Activated T-cell treated with anti-CD3 and anti-CD28 coated beads for 4 hours (primary cell): ENCODE measurements at regions not wholly inside any gene's neighbourhood (a gene's known extent, or its start where the extent isn't known, plus 50 kb on each side); places are given as distances from the start of the nearest gene placed in this dataset.
"Not testable (repeated sequence)": the region's sequence is repeated elsewhere in the genome, so short reads cannot be mapped to it uniquely, and the experiment has no call there.

Source experiments
- DNase-seq: peaks from one replicate; pipeline ENCODE4 v3.0.0-alpha.2; 2020

DNA sequence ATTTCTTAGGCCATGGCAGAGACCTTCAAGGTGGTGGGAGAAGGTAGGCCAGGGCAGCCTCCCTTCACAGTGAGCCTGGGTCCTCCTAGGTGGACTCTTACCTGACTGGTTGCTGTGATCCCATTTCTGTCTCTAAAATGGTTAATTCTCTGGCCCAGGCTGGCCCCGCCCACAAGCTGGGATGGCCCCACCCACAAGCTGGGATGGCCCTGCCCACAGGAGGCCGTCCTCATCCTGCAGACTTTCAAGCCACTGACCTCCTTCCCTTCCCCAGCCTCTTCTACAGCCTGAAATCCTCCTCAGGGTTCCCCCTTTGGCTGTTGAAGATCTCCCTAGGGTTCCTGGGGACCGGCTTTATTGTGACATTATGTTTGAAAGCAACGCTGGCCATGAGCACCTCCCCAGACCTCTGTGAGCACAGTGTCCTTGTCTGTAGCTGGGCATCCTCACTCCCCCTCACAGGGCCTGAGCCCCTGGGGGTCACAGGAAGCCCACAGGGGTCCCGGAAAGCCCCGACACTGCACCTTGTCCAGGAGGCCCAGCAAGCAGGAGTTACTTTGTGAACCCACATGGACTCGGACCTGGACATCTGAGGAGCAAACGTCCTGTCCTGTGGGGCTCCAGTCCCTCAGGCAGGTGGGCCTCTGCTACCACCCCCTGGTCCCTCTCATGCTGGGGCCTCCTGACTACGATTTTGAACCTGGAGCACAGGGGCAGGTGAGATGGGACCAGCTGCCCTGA, 621.7 kb downstream of the MATN1 start:
- no peak for DNase-seq

DNA sequence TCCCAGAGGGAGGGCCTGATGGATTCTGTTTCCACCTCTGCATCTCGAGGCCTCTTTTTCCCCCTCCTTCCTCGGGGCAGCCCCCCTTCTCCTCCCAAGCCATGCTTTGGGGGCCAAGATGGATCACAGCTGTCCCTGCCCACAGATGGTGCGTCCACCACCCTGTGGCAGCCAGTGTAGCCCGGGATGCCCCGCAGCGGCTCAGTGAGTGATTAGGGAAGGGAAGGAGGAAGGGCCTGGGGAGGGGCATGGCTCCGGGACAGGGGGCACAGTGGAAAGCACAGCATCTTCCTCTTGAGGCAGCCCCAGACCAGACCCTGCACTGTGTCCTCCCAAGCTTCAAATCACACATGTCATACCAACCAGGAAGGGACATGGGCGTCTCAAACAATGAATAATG, 622.4 kb downstream of the MATN1 start:
- DNase-seq: no peak

DNA sequence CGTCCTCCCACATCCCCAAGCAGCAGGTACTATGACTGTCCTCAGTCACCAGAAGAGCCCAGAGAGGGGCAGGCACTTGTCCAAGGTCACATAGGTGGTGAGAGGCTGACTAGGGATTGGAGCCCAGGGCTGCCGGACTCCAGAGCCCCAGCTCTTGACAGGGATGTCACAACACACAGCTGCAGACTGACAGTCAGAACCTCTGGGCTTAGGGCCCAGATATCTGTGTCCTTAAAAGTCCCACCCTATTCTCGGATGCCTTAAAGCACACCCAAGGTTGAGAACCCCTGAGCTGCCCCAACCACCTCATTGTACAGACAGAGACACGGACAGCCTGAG, 622.9 kb downstream of the MATN1 start:
- DNase-seq: no peak

DNA sequence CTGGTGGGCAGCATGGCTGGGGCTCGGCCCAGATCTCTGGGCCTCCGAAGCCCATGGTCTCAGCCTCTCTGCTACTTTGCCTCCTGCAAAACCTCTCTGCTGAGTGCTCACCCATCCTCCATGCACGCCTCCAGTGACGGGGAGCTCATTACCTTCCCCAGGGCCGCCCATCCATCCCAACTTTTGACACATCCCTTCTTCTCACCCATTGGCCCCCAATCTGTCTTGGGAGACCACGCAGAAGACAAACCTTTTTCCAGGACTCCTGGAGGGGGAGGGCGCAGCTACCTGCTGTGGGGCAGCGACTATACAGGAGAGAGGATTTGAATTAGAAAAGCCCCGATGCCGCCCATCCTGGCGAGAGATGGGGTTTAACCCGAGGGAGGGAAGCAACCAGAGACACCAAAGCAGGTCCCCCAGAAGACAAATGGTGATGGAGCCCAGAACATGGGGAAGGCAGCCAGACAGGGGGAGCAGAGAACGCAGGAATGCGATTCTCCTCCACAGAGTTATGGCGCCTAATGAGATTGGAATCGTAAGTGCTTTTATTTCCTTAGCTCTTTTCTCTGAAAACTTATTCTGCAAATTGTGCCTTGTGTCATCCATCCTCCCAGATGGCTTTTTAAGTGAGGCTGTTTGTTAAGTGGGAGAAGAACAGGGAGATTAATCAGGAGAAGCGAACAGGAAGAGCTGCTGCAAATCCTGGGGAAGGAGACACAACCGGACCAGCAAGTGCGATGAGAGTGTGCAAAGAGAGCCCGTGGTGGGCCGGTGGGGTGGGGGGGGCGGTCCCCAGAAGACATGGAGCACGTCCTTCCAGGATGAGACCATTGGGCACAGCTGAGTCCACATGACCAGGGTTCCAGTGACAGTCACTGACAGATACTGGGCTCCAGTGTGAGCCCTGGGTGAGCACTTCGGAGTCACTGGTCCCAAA, 623.5 kb downstream of the MATN1 start:
- no peak for DNase-seq

DNA sequence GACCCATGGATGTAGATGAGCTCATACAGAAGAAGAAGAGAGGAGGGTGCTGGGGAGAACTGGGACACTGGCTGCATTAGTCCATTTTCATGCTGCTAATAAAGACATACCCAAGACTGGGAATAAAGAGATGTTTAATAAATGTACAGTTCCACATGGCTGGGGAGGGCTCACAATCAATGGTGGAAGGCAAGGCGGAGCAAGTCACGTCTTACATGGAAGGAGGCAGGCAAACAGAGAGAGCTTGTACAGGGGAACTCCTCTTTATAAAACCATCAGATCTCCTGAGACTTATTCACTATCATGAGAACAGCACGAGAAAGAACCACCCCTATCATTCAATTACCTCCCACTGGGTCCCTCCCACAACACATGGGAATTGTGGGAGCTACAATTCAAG, 625.5 kb downstream of the MATN1 start:
- not testable (repeated sequence) for DNase-seq

DNA sequence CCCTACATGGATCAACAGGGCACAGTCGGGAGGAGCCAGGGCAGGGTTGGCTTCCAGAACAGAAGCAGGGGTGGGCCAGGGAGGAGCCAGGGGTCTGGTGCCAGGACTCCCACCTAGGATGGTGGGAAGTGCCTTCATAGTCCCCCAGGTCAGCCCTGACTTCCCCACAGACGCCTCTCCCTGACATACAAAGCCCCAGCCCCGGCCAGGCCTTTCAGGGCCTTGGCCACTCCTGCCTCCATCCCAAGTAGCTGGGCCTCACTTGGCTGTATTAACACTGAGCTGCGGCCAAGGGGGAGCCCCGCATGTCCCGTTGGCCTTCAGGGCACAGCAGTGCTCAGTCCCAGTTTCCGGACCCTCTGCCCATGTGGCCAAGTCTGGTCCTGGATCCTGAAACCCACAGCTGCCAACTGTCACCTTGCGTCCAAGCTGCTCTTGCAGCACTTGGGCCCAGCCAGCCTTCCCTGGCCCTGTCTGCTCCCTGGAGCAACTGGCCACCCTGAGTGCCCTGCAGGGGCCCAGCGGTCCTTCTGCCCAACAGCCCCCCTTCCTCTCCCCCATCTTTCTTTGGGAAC, 627.8 kb downstream of the MATN1 start:
- DNase-seq: no peak

DNA sequence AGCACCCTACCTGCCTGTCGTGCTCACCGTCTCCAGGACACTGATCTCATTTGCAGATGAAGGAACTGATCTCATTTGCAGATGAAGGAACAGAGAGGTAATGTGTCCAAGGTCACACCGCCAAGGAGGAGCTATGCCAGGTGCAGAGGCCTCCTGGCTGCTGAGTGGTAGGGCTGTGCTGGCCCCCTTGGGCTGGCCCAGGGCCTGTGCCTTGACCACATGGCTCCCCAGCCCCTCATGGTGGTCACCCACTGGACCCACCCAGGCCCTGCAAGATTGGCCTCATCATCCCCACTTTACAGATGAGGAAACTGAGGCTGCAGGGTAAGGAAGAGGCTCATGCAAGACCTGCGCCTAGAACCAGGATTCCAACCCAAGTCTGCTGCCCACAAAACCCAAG, 628.3 kb downstream of the MATN1 start:
- DNase-seq: no peak

DNA sequence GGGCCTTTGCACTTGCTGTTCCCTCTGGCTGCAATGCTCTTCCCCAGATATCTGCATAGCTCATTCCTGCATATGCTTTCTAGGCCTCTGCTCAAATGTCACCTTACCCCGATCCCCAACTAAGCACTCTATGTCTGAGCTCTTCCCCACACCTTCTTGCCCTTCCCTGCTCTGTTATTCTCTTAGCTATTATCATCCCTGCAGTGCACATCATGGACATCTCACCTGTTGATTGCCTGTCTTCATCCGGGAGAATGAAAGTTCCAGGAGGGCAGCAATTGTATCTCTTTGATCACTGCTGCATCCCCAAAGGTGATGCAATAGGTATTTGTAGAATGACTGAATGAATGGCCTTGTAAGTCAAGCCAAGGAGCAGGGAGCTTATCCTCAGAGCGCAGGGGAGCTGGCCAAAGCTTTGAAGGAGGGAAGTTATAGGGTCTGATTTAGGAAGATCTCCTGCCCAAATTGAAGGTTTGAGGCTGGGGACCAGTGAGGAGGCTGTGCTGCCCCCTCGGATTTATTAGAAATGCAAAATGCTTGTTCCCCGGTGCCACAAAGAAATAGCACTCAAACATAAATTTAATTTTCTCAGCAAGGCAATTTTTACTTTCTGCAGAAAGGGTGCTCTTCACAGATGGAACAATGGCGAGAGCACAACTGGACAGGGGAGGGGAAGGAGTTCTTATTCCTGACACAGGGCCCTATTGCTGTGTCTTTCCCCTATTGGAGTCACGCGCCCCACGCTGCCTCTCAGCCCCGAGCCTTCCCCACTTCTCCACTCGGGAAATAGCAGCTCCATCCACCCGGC, 631.1 kb downstream of the MATN1 start:
- no peak for DNase-seq

DNA sequence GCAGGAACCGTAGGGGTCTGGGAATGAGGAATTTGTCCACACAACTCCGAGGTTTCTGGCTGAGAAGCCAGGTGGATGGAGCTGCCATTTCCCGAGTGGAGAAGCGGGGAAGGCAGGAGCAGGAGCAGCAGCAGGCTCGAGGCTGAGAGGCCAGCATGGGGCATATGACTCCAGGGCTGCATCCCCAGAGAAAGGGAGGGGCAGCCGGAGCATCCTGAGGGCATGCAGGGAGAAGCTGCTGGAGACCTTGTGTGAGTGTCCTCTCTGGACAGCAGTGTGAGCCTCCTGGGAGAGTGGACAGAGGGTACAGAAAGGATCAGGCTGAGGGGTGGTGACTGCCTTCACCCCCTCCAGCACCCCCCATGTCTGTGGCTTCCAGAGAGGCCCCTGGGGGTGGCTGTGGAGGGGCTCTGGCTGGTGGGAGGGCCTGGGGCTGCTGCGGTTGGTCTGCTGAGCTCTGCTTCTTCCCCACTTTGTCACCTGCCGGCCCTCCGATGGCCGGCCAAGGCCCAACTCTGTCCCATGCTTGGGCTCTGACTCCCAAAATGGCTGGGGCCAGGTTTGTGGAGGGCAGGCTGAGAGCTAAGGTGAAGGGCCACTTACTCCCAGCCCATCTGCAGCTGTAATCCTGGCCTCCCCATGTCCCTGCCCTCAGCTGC, 633.1 kb downstream of the MATN1 start:
- DNase-seq: no peak

DNA sequence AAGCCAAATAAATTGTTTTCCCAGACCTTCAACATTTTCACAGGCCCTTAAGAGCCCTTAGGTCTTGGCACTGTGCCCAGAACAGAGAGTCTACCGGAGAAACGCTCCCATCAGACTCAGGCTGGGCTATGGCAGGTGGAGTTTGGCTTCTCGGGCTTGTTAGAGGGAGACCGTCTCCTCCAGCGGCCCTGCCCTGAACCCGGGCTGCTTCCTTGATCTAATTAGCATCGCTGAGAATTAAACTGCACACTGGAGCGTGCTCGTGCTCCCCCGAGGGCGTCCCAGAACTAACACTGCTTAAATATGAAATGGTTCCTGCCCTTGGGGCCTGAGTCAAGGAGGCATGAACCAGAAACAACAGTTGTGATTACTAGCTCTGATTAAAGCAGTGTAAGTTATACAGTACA, 634.4 kb downstream of the MATN1 start:
- DNase-seq: no peak

DNA sequence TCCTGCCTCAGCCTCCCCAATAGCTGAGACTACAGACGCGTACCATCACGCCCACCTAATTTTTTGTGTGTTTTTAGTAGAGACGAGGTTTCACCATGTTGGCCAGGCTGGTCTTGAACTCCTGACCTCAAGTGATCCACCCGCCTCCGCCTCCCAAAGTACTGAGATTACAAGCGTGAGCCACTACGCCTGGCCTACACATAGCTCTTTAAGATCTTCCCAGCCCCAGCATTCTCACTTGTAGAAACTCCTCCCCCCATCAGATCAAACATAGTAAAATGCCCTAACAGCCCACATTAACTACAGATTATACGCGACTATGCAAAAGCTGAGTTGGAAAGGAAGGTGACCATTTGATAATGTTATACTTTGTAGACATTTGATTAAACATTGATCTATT, 634.8 kb downstream of the MATN1 start:
- DNase-seq: no peak

DNA sequence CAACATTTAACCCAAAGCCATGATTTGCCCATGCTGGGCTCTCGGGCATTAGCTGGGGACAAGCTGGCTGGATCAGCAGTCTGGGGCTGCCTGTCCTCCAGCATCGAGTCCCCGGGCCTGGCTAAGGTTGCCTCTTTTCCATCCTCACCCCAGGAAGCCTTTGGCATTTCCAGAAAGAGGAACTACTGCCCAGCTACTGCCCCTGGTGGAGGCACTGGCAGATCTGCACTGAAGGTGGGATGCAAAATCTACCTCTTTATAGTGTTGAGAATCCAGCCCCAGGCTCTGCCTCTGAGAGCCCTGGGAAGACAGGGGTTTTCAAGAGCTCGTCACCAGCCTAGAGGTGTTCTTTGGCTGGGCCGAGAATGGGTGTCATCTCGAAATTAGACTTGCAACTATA, 635.9 kb downstream of the MATN1 start:
- DNase-seq: no peak

DNA sequence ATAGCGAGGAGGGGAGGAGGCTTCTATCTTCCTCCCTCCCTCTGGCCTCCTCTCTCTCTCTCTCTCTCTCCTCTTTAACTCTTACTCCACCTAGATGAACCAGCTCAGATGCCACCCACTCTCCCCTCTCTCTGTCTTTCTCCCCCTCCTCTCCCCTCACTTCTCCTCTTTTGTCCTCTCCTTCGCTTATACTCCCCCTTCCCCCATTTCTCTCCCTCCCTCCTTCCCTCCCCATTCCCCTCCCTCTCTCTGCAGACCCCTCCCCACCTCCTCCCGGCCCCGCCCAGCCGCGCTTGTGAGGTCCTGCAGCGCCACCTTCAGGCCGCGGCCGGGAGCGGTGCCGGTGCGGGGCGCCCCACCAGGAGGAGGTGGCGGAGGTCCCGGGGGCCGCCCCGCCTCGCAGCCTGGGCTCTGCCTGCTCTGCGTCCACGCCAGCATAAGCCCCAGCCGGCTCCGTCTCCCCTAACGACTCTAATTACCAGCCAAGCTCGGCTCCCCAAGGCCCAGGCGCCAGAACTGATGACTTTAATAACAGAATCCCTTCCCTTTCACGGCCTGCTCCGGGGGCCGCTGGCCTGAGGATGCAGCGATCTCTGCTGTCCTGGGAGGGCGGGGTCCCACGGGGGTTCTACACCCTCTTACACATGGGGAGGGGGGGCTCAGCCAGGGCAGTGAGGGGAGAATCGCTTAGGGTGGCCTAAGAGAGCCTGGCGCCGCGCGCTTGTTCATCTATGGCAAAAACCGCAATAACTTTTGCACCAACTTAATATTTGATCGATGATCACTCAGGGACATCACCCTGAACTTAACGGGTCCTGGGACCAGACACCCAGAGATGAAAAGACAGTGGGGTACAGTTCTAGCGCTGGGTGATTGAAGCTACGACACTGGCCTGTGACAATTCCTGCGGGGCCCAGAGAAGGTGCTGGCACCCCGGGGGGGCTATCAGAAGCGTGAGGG, 637.3 kb downstream of the MATN1 start:
- DNase-seq: no peak

DNA sequence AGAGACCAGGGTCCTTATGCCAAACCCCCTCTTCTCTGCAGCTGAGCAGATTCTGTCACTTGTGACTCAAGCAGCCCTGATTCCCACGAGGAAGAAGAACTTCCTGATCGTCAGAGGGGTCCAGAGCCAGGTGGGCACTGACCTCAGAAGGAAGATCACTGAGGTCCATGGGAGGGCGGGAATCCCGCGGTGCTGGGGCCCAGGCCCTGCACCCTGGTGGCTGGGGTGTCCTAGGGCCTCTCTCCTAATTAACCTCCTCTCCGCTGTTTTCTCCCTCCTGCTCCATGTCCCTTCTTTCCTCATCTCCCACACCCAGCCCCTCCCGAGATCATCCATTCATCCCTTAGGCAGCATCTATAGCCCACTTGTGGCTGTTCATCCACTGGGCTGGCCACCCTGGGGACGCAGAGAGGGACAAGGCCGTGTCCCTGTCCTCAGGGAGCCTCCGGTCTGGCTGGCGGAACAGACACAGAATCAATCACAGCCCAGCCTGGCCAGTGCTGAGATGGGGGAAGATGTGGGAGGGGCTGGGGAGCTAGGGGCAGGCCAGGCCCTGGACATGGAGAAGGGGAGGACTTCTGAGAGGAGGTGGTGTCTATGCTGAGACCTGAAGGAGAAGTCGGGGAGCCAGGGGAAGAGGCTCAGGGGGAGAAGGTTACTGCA, 638.3 kb downstream of the MATN1 start:
- DNase-seq: no peak

DNA sequence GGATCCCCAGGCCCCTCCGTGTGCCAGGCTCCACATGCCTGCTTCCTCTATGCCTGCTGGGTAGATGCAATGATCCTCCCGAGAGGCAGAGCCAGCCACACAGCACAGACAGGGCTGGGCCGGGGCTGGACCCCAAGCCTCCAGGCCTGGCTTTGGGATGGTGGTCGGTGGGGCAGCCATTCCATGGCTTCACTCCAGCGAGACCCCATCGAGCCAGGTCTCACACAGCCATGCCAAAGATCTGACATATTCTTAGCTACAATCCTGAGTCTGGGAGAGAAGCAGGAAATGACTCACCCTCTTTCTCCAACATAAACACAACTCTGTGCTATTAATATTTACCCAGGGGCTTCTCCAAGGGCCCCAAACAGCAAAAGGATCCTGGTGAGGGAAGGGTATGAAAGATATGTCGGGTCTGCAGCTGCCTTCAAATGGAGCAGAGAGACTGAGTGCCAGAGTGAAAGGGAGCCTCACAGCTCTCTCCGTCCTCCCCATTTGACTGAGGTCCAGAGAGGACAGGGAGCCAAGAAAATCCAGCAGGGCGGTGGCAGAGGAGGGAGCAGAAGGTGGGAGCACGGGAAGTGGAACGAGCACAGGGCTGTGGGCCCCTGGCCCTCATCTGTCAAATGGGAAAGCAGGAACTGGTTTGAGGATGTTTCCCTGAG, 639.5 kb downstream of the MATN1 start:
- no peak for DNase-seq

DNA sequence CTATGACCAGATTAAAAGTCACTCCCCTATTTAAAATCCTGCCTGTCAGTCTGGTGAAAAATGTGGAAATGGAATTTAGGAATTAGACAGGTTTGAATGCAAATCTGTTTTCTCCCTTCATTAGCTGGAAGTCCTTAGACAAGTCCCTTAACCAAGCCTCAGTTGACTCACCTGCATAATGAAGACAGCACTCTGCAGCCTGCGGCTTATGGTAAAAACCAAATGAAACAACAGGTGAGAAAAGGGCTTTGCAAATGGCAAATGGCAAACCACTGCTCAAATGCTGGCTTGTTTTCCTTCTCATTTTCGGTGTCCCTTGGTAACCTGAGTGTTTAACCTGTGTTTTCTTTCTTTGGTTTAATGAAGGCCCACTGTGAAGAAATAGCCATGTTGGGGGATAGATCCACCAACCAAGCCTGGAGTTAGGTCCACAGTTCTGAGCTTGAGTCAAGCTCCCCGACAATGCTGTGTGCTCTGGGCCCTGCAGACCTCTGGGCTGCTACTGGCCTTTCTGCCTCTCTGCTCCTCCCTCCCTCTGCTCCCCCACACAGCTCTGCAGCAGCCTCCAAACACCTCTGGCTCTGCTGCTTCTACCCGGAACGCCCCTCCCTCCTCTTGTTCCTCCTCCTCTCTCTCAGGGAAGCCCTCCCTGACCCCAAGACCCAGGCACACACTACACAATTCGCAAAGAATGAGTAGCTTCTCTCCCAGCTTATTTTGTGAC, 641.8 kb downstream of the MATN1 start:
- no peak for DNase-seq

DNA sequence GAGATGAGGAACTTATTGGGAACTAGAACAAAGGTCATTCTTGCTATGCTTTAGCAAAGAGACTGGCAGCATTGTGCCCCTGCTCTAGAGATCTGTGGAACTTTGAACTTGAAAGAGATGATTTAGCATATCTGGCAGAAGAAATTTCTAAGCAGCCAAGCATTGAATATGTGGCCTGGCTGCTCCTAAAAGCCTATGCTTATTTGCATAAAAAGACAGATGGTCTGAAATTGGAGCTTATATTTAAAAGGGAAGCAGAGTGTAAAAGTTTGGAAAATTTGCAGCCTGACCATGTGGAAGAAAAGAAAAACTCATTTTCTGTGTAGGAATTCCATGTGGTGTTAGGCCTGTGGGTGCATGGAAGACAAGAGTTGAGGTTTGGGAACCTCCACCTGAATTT, 647.5 kb downstream of the MATN1 start:
- DNase-seq: not testable (repeated sequence)

DNA sequence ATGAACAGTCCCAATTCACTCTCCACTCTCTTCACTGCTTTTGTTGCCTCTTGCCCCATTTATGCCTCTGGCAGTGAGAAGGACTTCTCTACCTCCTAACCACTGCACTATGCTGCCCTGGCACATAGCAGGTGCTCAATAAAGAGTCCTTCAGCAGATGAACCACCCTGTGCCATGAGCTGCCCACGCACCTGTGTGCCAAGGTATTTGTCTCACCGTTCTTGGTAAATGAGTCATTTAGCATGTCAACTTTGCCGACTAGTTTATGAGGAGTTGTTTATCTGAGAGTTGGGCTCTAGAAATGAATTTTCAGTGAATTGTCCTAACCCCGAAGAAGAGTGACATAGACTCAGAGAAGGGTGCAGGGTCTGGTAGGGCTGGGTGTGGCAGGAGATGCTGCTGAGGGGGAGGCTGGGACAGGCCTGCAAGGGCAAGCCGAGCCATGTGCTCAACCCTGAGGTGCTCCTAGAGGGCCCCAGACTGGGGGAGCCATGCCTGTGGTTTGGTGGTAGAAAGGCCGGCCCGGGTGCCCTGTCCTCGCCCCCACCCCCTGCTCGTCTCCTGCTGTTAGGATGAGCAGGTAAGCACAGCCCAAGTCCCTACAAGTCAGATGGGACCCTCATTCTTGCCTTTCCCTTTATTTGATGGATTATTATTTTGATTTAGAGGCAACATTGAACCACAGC, 654.5 kb downstream of the MATN1 start:
- no peak for DNase-seq

DNA sequence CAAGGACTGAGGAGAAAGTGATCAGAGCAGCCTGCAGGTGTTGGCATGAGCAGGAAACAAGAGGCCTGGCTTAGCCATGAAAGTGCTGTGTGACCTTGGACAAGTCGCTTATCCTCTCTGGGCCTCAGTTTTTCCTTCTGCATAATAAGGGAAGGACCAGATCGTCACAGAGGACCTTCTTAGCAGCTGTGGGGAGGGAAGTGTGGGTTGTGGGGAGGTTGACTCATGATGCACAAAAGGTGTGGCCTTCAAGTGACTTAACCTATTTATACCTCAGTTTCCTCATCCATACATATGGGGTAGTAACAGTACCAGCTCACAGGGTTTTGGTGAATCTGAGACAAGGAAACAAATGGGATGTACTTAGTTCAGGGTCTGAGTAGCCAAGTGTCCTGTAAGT, 658.8 kb downstream of the MATN1 start:
- DNase-seq: no peak
